Esophagus squamous epithelium (tissue), 4 donors: ENCODE measurements at regions not wholly inside any gene's neighbourhood (a gene's known extent, or its start where the extent isn't known, plus 50 kb on each side); places are given as distances from the start of the nearest gene placed in this dataset.

Experiments
- POLR2A ChIP-seq, 4 donors: fragments of 450-650 bp; IDR thresholded peaks; one replicate each; pipeline ENCODE4 v1.6.1; 2017; ENCODE audit warnings: antibody characterized with exemption in 4 of 4, mild to moderate bottlenecking in 4 of 4, moderate library complexity in 3 of 4
- TF ChIP-seq, protein P1 (sequence below), 6 experiments: fragments of 450-650 bp in 4 of 6; fragments of 200-600 bp in 2 of 6; sonication (generic) in 2 of 6; IDR thresholded peaks; one replicate each; pipeline ENCODE4 v1.5.1; 2016 to 2019; ENCODE audit warnings: antibody characterized with exemption in 6 of 6, mild to moderate bottlenecking in 4 of 6, moderate library complexity in 4 of 6

DNA sequence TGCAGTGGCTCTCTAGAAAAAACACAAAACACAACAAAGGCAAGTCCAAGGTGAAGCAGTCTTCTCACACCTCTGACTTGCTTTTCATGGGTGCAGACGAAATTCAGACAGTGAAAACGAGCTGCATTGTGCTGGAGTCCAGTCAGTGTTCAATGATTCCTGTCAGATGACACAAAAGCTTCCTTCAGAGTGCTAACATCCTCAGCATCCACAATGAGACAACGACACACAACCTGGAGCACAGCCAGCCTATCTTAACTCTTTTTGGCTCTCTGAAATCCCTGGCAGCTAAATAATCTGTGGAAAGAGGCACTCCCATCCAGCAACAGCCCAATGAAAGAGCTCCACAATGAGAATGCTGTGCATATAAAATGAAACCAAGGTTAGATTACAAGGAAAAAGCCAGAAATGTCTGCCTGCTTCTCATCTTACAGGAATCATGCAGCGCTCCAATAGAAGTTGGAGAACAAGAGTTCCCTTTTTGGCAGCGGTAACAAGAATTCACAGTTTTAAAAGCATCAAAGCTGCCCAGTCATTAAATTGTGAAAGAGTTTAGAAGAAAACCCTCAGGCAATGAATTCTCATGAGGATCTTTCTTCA, 659.8 kb upstream of the TSPY4 start:
- TF ChIP-seq POLR2A (IDR thresholded peaks at IDR 0.05) = no peak
- TF ChIP-seq, protein P1, sequence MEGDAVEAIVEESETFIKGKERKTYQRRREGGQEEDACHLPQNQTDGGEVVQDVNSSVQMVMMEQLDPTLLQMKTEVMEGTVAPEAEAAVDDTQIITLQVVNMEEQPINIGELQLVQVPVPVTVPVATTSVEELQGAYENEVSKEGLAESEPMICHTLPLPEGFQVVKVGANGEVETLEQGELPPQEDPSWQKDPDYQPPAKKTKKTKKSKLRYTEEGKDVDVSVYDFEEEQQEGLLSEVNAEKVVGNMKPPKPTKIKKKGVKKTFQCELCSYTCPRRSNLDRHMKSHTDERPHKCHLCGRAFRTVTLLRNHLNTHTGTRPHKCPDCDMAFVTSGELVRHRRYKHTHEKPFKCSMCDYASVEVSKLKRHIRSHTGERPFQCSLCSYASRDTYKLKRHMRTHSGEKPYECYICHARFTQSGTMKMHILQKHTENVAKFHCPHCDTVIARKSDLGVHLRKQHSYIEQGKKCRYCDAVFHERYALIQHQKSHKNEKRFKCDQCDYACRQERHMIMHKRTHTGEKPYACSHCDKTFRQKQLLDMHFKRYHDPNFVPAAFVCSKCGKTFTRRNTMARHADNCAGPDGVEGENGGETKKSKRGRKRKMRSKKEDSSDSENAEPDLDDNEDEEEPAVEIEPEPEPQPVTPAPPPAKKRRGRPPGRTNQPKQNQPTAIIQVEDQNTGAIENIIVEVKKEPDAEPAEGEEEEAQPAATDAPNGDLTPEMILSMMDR (IDR thresholded peaks at IDR 0.05) = no peak
